OCI-LY7 (cell line): ENCODE measurements at regions not wholly inside any gene's neighbourhood (a gene's known extent, or its start where the extent isn't known, plus 50 kb on each side); places are given as distances from the start of the nearest gene placed in this dataset.

Source experiments
- EZH2phosphoT487 ChIP-seq: fragments of 200-600 bp; sonication (generic); IDR thresholded peaks from 2 replicates; pipeline ENCODE4 v1.6.1; 2018; ENCODE audit warnings: low read depth, borderline replicate concordance, mild to moderate bottlenecking, mixed run types, antibody characterized with exemption, low read length, moderate library complexity, mixed read lengths
- TF ChIP-seq, protein P1 (sequence below): fragments of 200-600 bp; sonication (generic); conservative IDR thresholded peaks from 2 replicates; pipeline ENCODE4 v1.5.1; 2014; ENCODE audit warnings: mild to moderate bottlenecking, antibody characterized with exemption, low read length, moderate library complexity, mixed read lengths

DNA sequence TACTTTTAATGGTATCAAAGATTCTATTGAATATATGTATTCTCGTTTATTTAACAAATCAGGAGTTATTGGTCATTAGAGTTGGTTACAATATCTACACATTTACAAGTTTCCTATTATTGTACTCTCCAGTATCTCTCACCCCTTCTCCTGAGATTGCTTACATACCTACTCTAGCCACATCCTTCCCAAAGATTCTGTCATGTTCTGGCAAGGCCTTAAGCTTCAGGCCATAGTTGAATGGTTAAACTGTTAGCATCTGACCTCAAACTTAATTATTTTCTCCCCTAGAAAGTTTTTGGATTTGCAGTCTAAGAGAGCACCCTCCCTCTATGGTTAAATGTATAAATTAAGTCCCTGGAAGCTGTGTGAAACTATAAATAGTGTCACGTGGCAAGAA is 784.2 kb downstream of the GLUD2 start:
- TF ChIP-seq, protein P1, sequence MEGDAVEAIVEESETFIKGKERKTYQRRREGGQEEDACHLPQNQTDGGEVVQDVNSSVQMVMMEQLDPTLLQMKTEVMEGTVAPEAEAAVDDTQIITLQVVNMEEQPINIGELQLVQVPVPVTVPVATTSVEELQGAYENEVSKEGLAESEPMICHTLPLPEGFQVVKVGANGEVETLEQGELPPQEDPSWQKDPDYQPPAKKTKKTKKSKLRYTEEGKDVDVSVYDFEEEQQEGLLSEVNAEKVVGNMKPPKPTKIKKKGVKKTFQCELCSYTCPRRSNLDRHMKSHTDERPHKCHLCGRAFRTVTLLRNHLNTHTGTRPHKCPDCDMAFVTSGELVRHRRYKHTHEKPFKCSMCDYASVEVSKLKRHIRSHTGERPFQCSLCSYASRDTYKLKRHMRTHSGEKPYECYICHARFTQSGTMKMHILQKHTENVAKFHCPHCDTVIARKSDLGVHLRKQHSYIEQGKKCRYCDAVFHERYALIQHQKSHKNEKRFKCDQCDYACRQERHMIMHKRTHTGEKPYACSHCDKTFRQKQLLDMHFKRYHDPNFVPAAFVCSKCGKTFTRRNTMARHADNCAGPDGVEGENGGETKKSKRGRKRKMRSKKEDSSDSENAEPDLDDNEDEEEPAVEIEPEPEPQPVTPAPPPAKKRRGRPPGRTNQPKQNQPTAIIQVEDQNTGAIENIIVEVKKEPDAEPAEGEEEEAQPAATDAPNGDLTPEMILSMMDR = no peak
- no peak for TF ChIP-seq EZH2phosphoT487
